Lower lobe of right lung (tissue), 2 donors: ENCODE measurements at regions not wholly inside any gene's neighbourhood (a gene's known extent, or its start where the extent isn't known, plus 50 kb on each side); places are given as distances from the start of the nearest gene placed in this dataset.

Source experiments
- ATAC-seq, 2 donors: fragments of 200-7000 bp; cut with Tn5 transposase; one replicate each; pipeline ENCODE4 v1.9.1; 2020 to 2022; ENCODE audit warnings: mild to moderate bottlenecking in 2 of 2, moderate library complexity in 2 of 2
- DNase-seq: peaks from one replicate; pipeline ENCODE4 v3.0.0-alpha.2; 2020
- H3K27ac ChIP-seq: fragments of 200-600 bp; one replicate; pipeline ENCODE4 v1.8.0; 2022
- H3K27me3 ChIP-seq: fragments of 200-600 bp; one replicate; pipeline ENCODE4 v1.8.0; 2022; ENCODE audit warnings: low read depth
- H3K36me3 ChIP-seq: fragments of 200-600 bp; one replicate; pipeline ENCODE4 v1.8.0; 2022; ENCODE audit warnings: mild to moderate bottlenecking
- H3K4me1 ChIP-seq: fragments of 200-600 bp; one replicate; pipeline ENCODE4 v1.8.0; 2022
- H3K4me3 ChIP-seq: fragments of 200-600 bp; one replicate; pipeline ENCODE4 v1.8.0; 2022; ENCODE audit warnings: mild to moderate bottlenecking
- H3K9me3 ChIP-seq: fragments of 200-600 bp; one replicate; pipeline ENCODE4 v1.8.0; 2022
- intact Hi-C: fragments of 100-400 bp; cut with DNase I; formaldehyde crosslinking; loops from one replicate; pipeline ENCODE4 v1.11.0; 2022
- TF ChIP-seq, protein P1 (sequence below): fragments of 200-600 bp; IDR thresholded peaks from one replicate; pipeline ENCODE4 v1.8.0; 2022; ENCODE audit warnings: antibody characterized with exemption, mild to moderate bottlenecking
- donor health status: DM: no; HTN: yes; CAD: no; lungs with severe emphysema.

DNA sequence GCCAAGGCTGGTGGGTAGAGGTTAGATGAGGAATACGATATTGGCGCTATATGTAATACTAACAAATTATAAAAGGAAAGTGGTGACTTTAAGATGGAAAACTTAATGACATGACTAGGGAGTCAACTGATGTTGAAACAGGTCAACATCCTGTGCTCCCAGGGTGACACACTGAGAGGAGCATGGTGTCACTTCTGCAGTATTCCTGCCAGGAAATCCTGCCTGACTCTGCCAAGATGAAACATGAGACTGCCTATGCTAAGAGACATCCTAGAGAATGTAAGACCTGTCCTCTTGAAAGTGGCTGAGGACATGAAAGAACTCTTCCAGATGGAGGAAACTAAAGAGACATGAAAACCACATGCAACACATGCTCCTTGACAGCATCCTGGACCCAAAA, 65.0 kb upstream of the KCND3 start:
- Histone ChIP-seq H3K36me3 (no peaks in the 10 kb centered on the region), H3K4me1 (no peaks in the 10 kb centered on the region), H3K27me3 (no peaks in the 10 kb centered on the region), H3K4me3 (no peak overlapping the region), H3K27ac (no peak overlapping the region), H3K9me3 (no peaks in the 10 kb centered on the region)
- TF ChIP-seq, protein P1, sequence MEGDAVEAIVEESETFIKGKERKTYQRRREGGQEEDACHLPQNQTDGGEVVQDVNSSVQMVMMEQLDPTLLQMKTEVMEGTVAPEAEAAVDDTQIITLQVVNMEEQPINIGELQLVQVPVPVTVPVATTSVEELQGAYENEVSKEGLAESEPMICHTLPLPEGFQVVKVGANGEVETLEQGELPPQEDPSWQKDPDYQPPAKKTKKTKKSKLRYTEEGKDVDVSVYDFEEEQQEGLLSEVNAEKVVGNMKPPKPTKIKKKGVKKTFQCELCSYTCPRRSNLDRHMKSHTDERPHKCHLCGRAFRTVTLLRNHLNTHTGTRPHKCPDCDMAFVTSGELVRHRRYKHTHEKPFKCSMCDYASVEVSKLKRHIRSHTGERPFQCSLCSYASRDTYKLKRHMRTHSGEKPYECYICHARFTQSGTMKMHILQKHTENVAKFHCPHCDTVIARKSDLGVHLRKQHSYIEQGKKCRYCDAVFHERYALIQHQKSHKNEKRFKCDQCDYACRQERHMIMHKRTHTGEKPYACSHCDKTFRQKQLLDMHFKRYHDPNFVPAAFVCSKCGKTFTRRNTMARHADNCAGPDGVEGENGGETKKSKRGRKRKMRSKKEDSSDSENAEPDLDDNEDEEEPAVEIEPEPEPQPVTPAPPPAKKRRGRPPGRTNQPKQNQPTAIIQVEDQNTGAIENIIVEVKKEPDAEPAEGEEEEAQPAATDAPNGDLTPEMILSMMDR, result no peak
- intact Hi-C loops, result no loop called here
- ATAC-seq, result no peak
- no peak for DNase-seq

DNA sequence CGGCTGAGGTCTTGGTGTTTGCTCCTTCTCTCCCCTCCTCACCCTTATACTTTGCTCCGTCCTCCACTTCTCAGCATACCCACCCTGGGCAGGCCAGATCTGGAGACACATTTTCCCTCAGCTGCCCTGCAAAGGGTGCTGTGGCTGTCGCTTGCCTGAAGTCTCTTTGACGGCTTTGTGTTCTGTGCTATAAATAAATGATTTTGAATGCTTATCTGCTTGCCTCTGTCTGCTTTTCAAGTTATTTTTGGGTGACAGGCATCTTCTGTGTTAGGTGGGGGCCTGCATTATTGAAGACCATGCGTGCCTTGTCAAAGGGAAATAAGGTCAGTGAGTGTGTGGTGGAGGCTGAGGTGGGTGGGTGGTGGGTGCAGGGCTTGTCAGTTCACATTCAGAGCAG, 66.9 kb upstream of the KCND3 start:
- intact Hi-C loops, result no loop called here
- no peaks in the 10 kb centered on the region for H3K36me3 ChIP-seq
- H3K4me3 ChIP-seq, result no peak overlapping the region
- no peaks in the 10 kb centered on the region for H3K4me1 ChIP-seq
- no peak overlapping the region for H3K27ac ChIP-seq
- TF ChIP-seq, protein P1, result no peak
- ATAC-seq (no peak), DNase-seq (no peak)
- H3K9me3 ChIP-seq, result no peaks in the 10 kb centered on the region
- H3K27me3 ChIP-seq, result no peaks in the 10 kb centered on the region

DNA sequence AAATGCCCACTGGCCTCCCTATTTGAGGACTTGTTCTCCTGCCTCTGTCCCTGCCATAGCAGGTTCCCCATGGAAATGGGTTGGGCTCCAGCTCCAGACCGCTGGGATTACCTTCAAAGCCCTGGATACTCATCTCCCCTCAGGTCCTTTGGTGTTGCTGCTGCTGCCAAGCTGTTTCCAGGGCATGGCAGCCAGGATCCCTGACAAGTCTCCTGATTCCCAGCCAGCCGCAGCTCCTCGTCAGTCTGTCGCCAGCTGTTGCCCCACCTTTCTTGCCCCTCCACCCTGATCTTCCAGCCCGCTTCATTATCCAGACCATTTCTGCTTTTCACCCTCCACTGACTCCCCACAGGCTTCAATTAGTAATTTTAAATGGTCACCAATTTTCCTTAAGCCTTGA, 68.3 kb upstream of the KCND3 start:
- TF ChIP-seq, protein P1, result no peak

DNA sequence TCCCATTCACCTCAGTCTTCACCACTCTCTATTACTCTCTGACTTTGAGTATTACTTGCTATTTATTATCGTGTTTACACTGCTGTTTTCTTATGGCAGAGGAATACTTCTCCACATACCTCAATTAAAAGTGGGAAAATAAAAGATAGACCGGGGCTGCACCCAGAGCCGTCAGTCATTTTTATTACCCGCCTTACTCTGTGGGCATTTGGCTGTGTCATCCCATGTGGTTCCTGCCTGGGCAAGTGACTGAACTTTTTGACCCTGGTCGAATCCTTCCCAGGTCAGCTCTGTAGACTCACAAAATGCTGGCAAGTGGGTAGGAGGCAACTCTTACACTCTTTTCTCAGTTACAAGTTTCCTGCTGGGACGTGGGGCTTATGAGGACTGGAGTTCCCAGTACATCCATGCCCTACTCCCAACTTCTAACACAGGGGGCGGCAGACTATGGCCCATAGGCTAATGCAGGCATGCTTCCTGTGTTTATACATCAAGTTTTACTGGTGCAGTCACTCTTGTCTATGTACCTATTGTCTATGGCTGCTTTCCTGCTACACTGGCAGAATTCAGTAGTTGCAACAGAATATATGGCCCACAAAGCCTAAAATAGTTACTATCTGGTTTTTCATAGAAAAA, 69.5 kb upstream of the KCND3 start:
- DNase-seq (no peak), ATAC-seq (no peak)
- H3K36me3 ChIP-seq, result no peaks in the 10 kb centered on the region
- H3K27me3 ChIP-seq, result no peaks in the 10 kb centered on the region
- TF ChIP-seq, protein P1, result no peak
- H3K27ac ChIP-seq, result no peak overlapping the region
- H3K4me3 ChIP-seq, result no peak overlapping the region
- H3K4me1 ChIP-seq, result no peaks in the 10 kb centered on the region
- intact Hi-C loops, result no loop called here
- H3K9me3 ChIP-seq, result no peaks in the 10 kb centered on the region

More for the DNA sequence above, 68.3 kb upstream of the KCND3 start:
- intact Hi-C loops, result no loop called here
- ATAC-seq, result no peak
- Histone ChIP-seq H3K4me3 (no peak overlapping the region), H3K27me3 (no peaks in the 10 kb centered on the region), H3K36me3 (no peaks in the 10 kb centered on the region), H3K27ac (no peak overlapping the region), H3K4me1 (no peaks in the 10 kb centered on the region), H3K9me3 (no peaks in the 10 kb centered on the region)
- DNase-seq, result no peak

DNA sequence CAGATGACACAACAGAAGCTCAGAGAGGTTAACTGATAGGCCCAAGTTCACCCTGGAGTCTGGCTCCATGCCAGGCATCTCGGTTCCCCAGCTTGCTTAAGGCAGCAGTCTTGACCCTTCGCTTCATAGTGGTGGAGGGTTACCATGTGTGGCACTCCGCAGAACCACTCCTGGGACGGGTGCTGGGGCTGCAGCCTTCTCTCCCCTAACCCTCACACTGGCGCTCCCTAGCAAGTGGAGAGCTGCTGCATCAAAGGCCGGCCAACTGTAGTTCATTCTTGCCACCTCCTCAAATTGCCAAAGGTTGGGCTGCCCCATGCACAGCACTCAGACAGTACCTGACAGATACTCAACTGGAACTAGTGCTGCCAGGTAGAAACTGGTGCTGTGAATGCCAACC, 70.2 kb upstream of the KCND3 start:
- Histone ChIP-seq H3K9me3 (no peaks in the 10 kb centered on the region), H3K4me3 (no peak overlapping the region), H3K27ac (no peak overlapping the region), H3K27me3 (no peaks in the 10 kb centered on the region), H3K4me1 (no peaks in the 10 kb centered on the region), H3K36me3 (no peaks in the 10 kb centered on the region)
- ATAC-seq (no peak), DNase-seq (no peak)
- intact Hi-C loops, result no loop called here
- TF ChIP-seq, protein P1, result no peak
